ENCODE measurements at regions not wholly inside any gene's neighbourhood (a gene's known extent, or its start where the extent isn't known, plus 50 kb on each side); places are given as distances from the start of the nearest gene placed in this dataset.

DNA sequence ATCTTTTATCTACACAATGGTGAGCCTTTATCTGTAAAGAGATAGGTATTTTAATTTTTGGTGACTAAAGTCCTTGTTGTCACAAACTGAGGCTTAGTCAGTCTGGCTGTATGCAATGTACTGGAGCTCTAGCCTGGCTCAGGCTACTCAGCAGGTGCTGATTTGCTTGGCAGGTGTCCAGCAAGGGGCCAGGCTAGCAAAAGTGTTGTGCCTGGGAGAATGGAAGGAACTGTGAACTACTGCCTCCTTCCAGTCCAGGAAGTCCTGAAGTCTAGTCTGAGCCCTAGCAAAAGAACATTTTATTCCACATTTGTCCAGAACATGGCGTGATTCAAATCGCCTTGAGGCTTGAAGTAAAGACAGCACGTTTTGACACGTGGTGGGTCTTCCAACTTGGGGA, 260.5 kb downstream of the CCDC85A start:
- DNase-seq (ENCODE audit: low spot score) = no peak

DNA sequence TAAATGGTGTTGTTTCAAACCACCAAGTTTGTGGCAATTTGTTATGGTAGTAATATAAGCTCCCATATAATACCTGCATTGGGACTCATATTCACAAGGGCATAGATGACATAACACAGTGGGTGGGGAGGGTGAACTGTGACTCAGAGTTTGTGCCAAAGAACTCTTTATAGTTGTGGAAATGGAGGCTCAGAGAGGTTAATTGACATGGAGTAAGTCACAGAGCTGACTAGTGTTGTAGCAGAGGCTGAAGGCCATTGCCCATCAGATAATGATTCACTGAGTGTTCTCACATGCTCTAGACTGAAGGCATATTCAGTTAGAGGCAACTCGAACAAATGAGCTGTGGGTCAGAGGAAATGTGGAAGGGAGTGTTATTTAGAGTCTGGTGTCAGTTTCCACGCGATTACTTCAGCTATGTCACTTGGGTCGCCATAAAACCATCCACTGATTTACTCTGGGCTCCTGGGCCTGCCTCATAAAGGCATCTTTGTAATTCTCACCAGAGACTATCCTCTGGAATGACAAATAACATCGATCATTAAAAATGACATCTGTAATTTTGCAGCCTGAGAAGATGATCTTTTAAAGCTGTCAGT, 264.7 kb downstream of the CCDC85A start:
- no peak for DNase-seq (ENCODE audit: low spot score)

DNA sequence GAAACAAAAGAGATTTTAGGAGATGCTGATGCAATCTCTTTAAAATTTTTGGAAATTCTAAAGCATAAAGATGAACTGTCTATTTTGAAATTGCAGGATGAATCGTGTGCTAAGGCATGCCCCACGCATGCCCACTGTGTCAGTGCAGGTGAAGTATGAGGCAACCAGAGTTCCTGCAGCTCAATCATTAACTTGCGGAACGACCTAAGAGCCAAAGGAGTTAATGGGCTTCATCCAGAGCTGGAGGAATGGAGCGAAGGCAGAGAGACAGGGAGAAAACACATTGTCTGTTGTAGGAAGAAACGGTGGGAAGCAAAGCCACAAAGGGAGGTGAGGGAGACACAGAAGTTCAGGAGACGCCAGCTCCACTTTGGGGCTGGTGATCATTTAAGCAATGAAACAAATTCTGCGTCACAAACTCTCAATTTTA, 265.2 kb downstream of the CCDC85A start:
- no peak for DNase-seq (ENCODE audit: low spot score)

DNA sequence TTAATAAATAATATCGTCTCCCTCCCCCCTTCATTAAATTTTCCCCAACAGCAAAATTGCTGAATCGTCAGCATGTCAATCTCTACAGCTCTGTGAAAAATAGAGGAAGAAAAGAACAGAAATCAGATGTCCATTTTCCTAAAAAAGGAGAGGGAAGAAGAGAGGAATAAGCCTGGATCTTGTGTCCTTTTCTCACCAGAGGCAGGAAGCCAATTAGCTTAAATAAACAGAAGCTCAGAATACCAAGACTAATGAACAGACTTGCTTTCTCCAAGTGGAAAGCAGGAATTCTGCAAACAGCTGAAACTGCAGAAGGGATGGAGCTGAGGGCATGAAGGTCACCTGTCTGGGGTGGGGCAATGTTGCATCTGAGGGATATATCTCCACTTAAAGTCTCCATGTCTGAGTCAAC, 265.7 kb downstream of the CCDC85A start:
- no peak for DNase-seq (ENCODE audit: low spot score)

DNA sequence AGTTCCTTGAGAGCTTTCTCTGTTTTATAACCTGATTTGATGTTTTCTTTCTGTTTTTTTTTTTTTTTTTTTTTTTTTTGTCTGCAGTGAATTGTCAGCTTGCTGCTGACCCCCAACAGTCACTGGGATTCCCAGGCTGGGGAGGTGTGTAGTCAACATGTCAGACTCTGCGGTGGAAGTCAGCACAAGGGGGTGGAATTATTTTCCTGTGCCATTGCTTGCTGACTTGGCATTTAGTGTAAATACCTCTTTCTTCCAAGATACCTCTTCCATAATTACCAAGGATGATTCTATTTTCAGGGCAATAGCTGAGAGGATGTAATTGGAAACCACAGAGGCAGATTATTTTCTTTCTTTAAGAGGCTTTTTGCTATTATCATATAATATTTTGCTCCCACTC, 266.3 kb downstream of the CCDC85A start:
- DNase-seq (ENCODE audit: low spot score) = no peak

DNA sequence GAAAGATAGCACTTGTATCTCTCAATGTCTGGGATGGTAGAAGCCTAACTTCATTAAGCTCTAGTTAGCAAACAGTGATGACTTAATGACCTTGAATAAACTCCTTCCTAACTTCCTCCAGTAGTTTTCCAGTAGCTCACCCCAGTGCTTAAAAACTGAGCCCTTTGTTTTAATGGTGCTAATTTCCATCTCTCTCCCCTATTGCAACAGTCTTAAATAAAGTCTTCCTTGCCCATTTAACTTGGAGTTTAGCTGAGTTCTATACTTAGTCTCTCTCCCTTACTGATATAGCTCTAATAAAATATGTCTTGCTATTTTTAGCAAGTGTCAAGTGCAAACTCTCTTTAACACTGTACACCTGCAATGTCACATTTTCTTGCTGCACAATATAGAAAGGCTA, 267.0 kb downstream of the CCDC85A start:
- DNase-seq (ENCODE audit: low spot score) = no peak

DNA sequence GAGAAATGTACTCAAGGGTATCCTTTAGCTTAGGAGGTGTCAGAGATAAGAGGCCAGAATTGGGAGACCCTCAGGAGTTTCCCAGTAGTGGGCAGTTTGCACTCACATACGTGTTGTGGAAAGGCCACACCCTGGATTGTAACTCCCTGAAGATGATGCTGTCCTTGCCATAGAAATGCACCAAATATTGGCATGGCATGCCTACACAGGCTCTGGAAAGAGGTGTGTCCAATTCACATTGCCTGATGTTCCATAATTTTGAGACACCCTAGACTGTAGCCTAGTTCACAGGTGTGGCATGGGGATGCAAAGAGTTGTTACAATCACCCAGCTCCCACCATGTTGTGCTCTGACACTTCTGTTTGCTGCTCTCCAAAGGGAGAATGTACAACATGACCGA, 271.9 kb downstream of the CCDC85A start:
- no peak for DNase-seq (ENCODE audit: low spot score)

DNA sequence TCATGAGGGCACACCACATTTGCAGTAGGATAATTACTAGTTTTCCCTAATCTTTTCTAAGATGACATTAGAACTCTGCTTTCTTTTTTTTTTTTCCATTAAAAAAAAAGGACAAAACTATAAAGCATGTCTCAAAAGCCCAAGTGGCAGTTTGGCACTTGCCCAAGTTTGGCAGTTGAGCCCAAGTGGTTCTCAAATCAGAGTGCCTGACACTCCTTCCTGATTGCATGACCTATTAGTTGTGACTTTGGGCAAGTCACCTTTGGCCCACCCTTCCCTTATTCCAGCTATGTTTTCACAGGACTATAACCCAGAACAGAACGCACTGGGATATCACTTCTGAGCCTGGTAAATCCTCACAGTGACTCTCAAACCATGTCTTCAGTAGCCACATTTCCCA, 273.0 kb downstream of the CCDC85A start:
- no peak for DNase-seq (ENCODE audit: low spot score)

DNA sequence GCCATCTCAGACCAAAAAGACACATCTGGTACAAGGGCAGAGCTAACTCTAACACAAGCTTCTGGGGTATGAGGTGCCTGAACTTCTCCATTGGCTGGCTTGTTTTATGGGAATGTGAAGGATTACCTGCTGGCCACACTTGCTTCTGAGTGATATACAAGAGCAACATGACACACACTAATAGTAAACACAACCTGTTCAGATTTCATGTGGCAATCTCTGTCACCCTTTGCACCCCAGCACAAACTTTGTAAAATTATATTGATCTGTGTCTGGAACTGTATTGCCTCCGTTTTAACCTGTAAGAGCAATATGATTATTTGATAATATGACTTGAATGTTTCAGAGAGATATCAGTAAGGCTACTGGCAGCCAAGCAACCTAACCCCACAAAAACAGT, 276.7 kb downstream of the CCDC85A start:
- no peak for DNase-seq (ENCODE audit: low spot score)

DNA sequence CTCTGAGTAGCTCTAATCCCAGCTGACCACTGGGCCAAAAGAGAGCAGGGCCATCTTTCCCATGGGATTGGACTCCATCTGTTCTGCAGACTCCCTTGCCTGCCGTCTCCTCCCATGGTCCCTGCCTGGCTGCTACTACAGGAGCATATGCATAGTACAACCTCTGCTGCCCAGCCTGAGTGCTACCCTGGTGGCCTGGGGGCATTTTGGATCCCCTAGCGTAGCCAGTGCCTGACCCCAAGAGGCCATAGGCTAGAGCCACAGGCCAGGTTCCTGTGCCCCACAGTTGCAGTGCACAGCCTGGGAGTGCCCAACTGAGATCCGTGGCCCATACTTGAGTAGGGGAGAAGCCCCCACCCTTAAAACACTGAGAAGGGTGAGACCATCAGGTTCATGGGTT, 280.3 kb downstream of the CCDC85A start:
- no peak for DNase-seq (ENCODE audit: low spot score)

DNA sequence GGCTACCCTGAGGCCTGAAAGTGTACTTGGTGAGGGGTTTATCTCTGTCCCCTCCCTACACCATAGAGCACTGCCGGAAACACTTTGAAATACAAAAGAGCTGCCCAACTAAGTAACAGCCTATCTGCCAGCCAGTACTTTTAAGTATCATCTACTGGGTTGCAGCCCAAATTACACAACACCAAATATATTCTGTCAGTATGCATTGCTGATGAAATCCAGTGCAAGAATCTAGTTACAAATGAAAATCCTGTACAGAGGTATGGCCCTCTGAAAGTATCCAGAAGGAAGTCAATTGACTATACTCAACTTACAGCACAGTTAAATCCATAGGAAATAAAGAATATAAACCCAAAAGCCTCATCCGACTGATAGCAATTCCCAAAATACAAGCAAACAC, 280.8 kb downstream of the CCDC85A start:
- no peak for DNase-seq (ENCODE audit: low spot score)

DNA sequence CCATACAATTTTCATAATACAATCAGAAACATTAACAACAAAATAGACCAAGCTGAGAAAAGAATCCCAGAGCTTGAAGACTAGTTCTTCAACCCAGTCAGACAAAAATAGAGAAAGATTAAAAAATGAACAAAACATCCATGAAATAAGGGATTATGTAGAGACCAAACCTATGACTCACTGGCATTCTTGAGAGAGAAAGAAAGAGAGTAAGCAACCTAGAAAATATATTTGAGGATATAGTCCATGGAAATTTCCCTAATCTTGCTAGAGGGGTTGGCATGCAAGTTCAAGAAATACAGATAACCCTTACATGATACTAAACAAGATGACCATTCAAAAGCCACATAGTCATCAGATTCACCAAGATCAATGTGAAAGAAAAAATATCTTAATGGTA, 281.7 kb downstream of the CCDC85A start:
- no peak for DNase-seq (ENCODE audit: low spot score)

DNA sequence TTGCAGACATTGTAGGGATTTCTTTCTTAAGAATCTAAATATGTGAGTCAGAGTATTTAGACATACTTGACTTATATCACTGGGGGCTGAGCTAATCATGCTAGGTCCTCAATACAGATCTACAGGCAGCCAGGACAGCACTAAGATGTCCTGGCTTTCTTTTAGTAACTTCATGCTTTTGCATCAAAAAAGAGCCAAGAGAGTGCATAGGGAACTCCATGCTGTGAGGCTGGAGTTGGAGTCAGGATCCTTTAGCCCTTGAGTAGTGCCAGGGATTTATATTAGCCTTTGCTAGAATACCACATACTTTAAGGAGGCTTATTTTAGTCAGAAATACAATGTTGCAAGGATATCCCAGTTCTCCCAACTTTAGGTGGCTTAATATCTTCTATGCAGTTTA, 289.7 kb downstream of the CCDC85A start:
- DNase-seq (ENCODE audit: low spot score) = no peak

DNA sequence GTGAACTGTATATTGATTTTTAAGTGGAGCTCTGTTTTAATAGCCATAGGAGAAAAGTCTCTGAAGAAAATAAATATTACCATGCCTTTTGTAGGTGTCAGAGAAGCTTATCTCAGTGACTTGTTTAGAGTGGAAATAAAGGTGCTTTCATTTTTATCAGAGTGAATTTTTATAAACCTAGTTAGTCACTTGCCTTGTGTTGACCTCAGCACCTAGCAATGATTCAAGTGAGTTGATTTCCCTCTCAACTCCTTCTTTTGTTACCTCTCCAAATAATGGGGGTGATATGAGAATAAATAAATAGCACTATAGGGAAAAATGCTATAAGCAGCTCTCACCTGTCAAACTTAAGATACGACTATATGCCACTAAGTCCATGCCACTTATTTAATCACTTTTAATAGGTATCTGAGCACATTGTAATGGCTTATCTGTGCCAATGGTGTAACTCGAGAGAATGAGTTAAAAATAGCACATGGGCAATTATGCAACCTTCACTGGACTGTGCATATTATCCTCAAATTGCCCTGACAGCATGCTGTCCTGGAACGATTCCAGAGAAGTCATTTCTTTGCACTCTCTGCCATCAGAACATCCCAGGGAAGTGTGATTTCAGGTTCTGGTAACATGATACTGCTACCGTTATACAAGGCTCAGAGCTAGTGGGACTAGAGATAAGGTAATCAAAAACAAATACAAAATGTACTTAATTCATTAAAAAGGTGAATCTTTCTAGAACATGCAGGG, 290.8 kb downstream of the CCDC85A start:
- no peak for DNase-seq (ENCODE audit: low spot score)

DNA sequence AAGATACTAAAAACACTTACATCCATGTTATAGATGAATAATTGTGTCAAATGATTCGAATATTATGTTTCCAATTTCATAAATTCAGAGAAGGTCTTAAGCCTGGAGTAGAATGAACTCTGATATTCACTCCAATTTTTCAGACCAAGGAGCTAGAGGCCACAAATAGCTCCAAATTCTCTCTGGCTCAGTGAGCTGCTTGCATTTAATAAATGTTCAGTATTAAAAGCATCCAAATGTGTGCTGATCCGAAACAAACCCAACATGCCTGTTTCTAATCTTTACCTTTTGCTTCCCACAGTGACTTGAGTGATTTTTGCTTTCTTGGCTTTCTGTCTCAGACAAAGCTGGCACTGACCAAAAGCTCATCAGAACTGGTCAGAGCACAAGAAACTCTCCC, 291.4 kb downstream of the CCDC85A start:
- no peak for DNase-seq (ENCODE audit: low spot score)

DNA sequence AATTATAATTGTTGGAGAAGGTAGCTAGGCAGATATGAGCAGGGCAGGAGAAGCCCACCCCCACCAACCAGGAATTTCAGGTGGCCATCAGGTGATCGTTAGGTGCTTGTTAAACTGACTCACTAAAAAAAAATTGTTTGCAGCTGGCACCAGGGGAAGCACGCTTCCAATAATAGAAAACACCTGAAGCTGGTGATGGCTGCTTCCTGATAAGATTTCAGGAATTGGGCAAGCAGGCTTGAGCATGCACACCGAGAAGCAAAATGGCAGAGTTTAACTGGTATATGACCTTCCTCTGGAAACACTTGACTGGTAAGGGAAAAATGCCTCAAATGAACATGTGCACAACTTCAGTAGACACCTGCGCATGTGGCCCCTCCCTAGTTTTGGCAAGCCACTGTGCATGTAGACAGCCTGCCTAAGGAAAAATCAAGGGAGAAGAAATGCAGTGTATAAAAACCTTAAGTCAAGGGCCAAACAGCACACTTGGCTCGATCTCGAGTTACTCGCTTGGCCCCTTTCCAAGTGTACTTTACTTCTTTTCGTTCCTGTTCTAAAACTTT, 292.8 kb downstream of the CCDC85A start:
- DNase-seq (ENCODE audit: low spot score) = no peak

DNA sequence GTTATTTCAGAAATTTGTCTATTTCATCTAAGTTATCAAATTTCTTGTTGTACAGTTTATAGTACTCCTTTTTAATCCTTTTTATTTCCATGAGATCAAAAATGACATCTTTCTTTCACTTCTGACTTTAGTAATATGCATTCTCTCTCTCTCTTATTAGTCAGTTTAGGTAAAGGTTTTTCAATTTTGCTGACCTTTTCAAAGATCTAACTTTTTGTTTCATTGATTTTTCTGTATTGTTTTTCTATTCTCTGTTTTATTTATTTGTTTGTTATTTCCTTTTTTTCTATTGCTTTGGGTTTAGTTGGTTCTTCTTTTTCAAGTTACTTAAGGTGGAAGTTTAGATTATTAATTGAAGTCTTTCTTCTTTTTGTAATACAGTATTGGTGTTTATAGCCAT, 294.2 kb downstream of the CCDC85A start:
- no peak for DNase-seq (ENCODE audit: low spot score)

DNA sequence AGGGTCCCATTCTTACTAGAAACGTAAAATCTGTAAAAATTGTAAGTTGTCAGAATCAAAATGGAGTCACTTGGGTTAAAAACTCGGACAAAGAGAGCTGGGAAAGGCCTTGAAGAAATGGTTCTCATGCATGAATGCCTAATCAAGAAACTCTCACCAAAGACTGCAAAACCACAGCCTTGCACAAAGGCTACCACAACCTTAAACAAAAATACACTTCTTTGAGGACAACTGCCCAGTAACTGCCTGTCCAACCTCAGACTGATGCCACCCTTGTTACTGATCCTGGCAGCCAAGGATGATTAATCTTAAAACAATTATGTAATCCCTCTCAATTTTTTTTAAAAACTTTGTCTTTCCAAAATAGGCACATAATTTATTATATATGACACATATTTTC, 299.3 kb downstream of the CCDC85A start:
- no peak for DNase-seq (ENCODE audit: low spot score)

DNA sequence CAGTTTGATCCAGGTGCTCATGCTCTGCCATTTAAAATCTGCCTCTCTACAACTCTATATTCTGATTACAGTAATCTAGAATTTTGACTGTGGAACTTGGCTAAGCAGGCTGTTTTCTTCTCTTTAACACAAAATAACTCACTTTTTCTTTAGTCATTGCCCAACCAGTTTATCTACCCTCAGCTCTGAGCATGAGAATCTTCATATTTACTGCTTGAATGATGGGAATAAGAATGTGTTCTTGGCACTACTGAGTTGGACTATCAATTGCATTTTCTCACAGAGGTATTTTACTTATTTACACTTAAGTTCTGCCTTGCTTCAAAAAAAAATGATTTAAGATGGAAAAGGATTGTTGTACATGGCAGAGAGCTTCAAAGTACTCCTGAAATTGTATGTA, 301.1 kb downstream of the CCDC85A start:
- no peak for DNase-seq (ENCODE audit: low spot score)

DNA sequence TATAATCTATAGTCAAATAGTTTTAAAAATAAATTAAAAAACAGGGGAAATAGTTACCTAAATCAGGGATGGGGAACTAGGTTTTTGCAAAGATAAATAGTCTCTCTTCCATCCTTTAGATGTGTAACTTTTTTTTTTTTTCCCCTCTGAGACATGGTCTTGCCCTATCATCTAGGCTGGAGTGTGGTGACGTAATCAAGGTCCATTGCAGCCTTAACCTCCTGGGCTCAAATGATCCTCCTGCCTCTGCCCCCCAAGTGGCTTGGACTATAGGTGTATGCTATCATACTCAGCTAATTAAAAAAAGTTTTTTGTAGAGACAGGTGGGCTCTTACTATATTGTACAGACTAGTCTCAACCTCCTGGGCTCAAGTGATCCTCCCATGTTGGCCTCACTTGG, 316.5 kb downstream of the CCDC85A start:
- no peak for DNase-seq (ENCODE audit: low spot score)

DNA sequence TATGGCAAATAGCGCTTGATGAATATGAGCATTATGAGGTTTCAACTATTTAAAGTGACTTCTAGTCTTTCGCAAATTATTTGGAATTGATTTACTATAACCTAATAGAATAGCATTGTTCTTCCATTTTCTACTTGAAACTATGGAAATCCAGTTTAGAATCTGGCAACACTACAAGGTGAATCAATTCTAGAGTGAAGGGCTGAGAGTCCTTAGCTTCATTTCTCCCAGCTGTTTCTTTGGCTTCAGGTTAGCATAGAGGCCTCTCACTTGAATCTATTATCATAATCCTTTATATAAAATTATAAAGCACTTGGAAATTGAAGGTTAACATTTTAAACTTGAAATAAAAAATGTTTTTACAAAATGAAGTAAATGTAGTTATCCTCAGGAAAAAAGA, 318.8 kb downstream of the CCDC85A start:
- no peak for DNase-seq (ENCODE audit: low spot score)

DNA sequence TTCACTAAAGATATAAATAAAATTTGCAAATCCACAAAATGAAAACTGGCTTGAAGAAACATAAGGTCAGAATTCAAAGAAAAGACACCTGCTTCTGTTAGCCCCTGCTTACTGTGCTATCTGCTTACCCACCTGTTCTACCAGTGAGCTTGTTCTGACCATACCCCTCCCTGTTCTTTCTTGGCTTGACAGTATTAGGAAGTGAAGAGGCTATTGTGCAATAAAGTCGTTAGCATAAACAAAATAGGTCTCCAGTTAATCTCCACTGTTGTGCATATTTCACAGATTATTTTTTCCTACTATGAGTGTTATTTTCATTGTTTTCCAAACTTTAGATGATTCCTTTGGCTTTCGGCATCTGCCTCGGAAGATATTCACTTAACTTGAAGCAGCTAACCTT, 322.1 kb downstream of the CCDC85A start:
- DNase-seq (ENCODE audit: low spot score) = no peak

DNA sequence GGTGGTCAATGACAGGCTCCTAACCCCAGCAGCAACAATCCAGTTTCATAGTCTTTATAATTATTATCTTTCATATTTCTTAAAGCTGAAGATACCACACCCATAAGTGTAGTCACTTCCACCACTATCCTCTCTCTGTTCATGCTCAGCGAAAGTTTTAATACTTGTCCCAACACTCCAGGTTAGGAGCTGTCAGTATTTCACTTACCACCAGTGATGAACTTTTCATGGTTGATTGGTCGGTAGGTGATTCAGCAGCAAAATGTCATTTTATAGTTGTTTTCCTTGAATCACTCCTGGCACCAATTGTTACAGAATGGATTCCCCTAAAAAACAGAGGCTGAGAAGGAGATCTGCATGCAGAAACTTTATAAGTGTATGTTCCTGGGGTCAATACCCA, 324.9 kb downstream of the CCDC85A start:
- no peak for DNase-seq (ENCODE audit: low spot score)

DNA sequence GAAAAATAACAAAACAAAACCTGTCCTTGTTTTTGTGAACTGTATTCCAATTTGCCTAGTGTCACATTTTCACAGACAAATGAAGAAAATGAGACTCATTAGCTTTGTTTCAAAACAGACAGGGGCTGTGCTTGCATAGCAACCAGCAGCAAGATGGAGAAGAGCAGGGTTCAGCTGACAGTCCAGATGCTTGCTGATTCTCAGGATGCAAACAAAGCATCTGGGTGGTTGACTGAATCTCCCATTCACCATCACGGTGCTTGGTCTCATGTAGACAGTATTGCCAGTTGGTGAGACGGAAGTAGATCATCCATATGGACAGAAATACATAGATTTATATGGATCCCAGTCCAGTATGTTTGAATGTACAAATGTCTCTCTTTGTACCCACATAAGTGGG, 326.8 kb downstream of the CCDC85A start:
- no peak for DNase-seq (ENCODE audit: low spot score)

Data from hematopoietic multipotent progenitor cell treated with erythropoietin and hydrocortisone succinate and interleukin-3 and kit ligand, for 15 days (in vitro differentiated cells).